ENCODE measurements at regions not wholly inside any gene's neighbourhood (a gene's known extent, or its start where the extent isn't known, plus 50 kb on each side); places are given as distances from the start of the nearest gene placed in this dataset.
"Not testable (repeated sequence)": the region's sequence is repeated elsewhere in the genome, so short reads cannot be mapped to it uniquely, and the experiment has no call there.

DNA sequence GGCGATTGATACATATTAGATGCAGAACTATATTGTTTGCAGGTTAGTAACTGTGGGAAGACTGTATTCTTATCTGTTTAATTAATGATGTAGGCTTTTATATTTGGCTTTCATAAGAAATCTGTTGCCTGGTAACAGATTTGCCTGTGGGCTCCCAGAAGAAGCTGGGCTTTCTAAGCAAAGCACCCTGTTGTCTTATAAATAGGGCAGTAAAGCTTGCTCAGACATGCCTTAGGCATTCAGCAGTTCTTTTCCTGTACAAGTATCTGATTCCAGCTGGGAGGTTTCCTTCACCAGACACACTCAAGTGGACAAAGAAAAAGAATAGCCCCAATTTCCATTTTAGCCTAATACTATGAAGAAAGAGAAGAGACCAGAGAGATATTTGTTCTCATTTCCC lies 524.0 kb downstream of the LRRIQ3 start:
- DNase-seq (ENCODE audit: extremely low read depth, insufficient read length): no peak
- Histone ChIP-seq H3K36me3 (ENCODE audit: control insufficient read depth, insufficient read depth, low read length) (no peaks in the 10 kb centered on the region), H3K4me3 (replicated peaks; ENCODE audit: low read depth, low read length) (no peak overlapping the region), H3K27me3 (replicated peaks; ENCODE audit: control insufficient read depth, insufficient read depth, low read length) (no peaks in the 10 kb centered on the region)
- TF ChIP-seq, protein P1, sequence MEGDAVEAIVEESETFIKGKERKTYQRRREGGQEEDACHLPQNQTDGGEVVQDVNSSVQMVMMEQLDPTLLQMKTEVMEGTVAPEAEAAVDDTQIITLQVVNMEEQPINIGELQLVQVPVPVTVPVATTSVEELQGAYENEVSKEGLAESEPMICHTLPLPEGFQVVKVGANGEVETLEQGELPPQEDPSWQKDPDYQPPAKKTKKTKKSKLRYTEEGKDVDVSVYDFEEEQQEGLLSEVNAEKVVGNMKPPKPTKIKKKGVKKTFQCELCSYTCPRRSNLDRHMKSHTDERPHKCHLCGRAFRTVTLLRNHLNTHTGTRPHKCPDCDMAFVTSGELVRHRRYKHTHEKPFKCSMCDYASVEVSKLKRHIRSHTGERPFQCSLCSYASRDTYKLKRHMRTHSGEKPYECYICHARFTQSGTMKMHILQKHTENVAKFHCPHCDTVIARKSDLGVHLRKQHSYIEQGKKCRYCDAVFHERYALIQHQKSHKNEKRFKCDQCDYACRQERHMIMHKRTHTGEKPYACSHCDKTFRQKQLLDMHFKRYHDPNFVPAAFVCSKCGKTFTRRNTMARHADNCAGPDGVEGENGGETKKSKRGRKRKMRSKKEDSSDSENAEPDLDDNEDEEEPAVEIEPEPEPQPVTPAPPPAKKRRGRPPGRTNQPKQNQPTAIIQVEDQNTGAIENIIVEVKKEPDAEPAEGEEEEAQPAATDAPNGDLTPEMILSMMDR (IDR thresholded peaks at IDR 0.05; ENCODE audit: insufficient read depth, low read length, poor library complexity, severe bottlenecking): no peak

DNA sequence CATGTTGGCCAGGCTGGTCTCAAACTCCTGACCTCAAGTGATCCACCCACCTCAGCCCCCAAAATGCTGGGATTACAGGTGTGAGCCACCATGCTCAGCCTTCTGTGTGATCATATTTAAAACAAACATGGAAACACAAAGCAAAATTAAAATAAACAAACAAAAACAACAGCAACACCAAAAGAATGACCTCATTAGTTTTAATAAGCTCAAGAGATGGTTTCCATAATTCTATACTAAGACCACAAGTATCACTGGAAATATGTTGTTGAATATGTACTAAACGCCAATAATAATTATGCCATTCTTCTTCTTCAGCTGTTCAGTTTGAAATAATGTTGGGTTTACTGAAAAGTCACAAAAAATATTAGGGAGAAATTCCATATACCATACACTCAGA lies 526.4 kb downstream of the LRRIQ3 start:
- H3K36me3 ChIP-seq (ENCODE audit: control insufficient read depth, insufficient read depth, low read length): no peaks in the 10 kb centered on the region
- no peaks in the 10 kb centered on the region for H3K27me3 ChIP-seq (replicated peaks; ENCODE audit: control insufficient read depth, insufficient read depth, low read length)
- no peak for DNase-seq (ENCODE audit: extremely low read depth, insufficient read length)
- TF ChIP-seq, protein P1 (IDR thresholded peaks at IDR 0.05; ENCODE audit: insufficient read depth, low read length, poor library complexity, severe bottlenecking): no peak
- H3K4me3 ChIP-seq (replicated peaks; ENCODE audit: low read depth, low read length): no peak overlapping the region

DNA sequence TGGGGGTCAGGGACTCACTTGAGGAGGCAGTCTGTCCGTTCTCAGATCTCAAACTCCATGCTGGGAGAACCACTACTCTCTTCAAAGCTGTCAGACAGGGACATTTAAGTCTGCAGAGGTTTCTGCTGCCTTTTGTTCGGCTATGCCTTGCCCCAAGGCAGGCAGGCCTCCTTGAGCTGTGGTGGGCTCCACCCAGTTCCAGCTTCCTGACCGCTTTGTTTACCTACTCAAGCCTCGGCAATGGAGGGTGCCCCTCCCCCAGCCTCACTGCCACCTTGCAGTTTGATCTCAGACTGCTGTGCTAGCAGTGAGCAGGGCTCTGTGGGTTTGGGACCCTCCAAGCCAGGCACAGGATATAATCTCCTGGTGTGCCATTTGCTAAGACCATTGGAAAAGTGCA lies 530.0 kb downstream of the LRRIQ3 start:
- DNase-seq (ENCODE audit: extremely low read depth, insufficient read length): not testable (repeated sequence)

DNA sequence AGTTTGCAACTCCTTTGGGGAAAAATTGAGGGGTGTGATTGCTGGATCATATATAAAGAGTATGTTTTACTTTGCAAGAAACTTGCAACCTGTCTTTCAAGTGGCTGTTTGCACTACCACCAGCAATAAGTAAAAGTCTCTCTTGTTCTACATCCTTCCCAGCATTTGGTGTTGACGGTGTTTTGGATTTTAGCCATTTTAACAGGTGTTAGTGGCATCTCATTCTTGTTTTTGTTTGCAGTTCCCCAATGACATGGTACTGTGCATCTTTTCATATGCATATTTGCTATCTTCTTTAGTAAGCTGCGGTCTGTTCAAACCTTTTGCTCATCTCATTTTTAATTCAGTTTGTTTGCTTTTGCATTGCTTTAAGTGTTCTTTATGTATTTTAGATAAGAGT lies 535.5 kb downstream of the LRRIQ3 start:
- DNase-seq (ENCODE audit: extremely low read depth, insufficient read length): no peak
- H3K36me3 ChIP-seq (ENCODE audit: control insufficient read depth, insufficient read depth, low read length): no peaks in the 10 kb centered on the region
- TF ChIP-seq, protein P1 (IDR thresholded peaks at IDR 0.05; ENCODE audit: insufficient read depth, low read length, poor library complexity, severe bottlenecking): no peak
- H3K27me3 ChIP-seq (replicated peaks; ENCODE audit: control insufficient read depth, insufficient read depth, low read length): no peaks in the 10 kb centered on the region
- H3K4me3 ChIP-seq (replicated peaks; ENCODE audit: low read depth, low read length): no peak overlapping the region

More for the DNA sequence above, 530.0 kb downstream of the LRRIQ3 start:
- H3K27me3 ChIP-seq (replicated peaks; ENCODE audit: control insufficient read depth, insufficient read depth, low read length); H3K4me3 ChIP-seq (replicated peaks; ENCODE audit: low read depth, low read length); H3K36me3 ChIP-seq (ENCODE audit: control insufficient read depth, insufficient read depth, low read length): not testable (repeated sequence)

DNA sequence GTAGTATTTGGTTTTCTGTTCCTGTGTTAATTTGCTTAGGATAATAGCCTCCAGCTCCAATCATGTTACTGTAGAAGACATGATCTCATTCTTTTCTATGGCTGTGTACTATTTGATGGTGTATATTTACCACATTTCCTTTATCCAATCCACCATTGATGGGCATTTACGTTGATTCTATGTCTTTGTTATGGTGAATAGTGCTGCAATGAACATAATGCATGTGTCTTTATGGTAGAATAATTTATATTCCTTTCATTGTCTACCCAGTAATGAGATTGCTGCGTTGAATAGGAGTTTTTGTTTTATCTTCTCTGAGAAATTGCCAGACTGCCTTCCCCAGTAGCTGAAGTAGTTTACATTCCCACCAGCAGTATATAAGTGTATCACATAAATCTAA lies 538.8 kb downstream of the LRRIQ3 start:
- Histone ChIP-seq H3K27me3 (replicated peaks; ENCODE audit: control insufficient read depth, insufficient read depth, low read length) (no peaks in the 10 kb centered on the region), H3K4me3 (replicated peaks; ENCODE audit: low read depth, low read length) (no peak overlapping the region), H3K36me3 (ENCODE audit: control insufficient read depth, insufficient read depth, low read length) (no peaks in the 10 kb centered on the region)
- TF ChIP-seq, protein P1 (IDR thresholded peaks at IDR 0.05; ENCODE audit: insufficient read depth, low read length, poor library complexity, severe bottlenecking): no peak
- no peak for DNase-seq (ENCODE audit: extremely low read depth, insufficient read length)

DNA sequence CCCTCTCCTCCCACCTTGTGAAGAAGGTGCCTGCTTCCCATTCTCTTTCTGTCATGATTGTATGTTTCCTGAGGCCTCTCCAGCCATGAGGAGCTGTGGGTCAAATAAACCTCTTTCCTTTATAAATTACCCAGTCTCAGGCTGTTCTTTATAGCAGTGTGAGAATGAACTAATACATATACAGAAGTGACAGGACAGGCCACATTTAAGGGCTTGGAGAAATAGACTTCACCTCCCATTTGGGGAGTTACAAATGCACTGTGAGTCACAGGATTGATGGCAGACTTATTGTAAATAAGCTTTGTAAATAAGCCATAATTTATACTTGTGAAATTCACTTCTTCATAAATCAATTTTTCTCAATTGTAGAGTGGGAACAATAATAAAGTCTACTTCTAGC lies 543.3 kb downstream of the LRRIQ3 start:
- H3K36me3 ChIP-seq (ENCODE audit: control insufficient read depth, insufficient read depth, low read length): no peaks in the 10 kb centered on the region
- TF ChIP-seq, protein P1 (IDR thresholded peaks at IDR 0.05; ENCODE audit: insufficient read depth, low read length, poor library complexity, severe bottlenecking): no peak
- DNase-seq (ENCODE audit: extremely low read depth, insufficient read length): no peak
- H3K27me3 ChIP-seq (replicated peaks; ENCODE audit: control insufficient read depth, insufficient read depth, low read length): no peaks in the 10 kb centered on the region
- no peak overlapping the region for H3K4me3 ChIP-seq (replicated peaks; ENCODE audit: low read depth, low read length)
